Activated B cell treated with CpG ODN at 0.5 μM for 24 hours (primary cell): ENCODE measurements at regions not wholly inside any gene's neighbourhood (a gene's known extent, or its start where the extent isn't known, plus 50 kb on each side); places are given as distances from the start of the nearest gene placed in this dataset.

Source experiments
- ATAC-seq: fragments of 200-7000 bp; cut with Tn5 transposase; one replicate; pipeline ENCODE4 v1.10.0; 2021; ENCODE audit warnings: low read depth, mild to moderate bottlenecking, moderate library complexity
- CTCF ChIA-PET: fragments of 350-600 bp; sonication (Branson Sonifier 250); formaldehyde crosslinking; loops from one replicate; lab custom pipeline; 2021; ENCODE audit warnings: antibody characterized with exemption; lab: Charles Lee
- POLR2A ChIA-PET: fragments of 350-600 bp; sonication (Branson Sonifier 250); formaldehyde crosslinking; loops from one replicate; lab custom pipeline; 2021; ENCODE audit warnings: antibody characterized with exemption; lab: Charles Lee
- DNase-seq: peaks from one replicate; pipeline ENCODE4 v3.0.0; 2022
- H3K27ac Mint-ChIP-seq: one replicate; pipeline ENCODE4 v1.8.0; 2020; ENCODE audit warnings: mixed read lengths
- H3K27me3 Mint-ChIP-seq: one replicate; pipeline ENCODE4 v1.8.0; 2021; ENCODE audit warnings: mixed read lengths
- H3K36me3 Mint-ChIP-seq: one replicate; pipeline ENCODE4 v1.8.0; 2021; ENCODE audit warnings: low read depth, mixed read lengths
- H3K4me1 Mint-ChIP-seq: one replicate; pipeline ENCODE4 v1.8.0; 2021; ENCODE audit warnings: mixed read lengths
- H3K4me3 Mint-ChIP-seq: one replicate; pipeline ENCODE4 v1.8.0; 2020; ENCODE audit warnings: mild to moderate bottlenecking, mixed read lengths
- H3K9me3 Mint-ChIP-seq: one replicate; pipeline ENCODE4 v1.8.0; 2020; ENCODE audit warnings: mixed read lengths
- CTCF ChIP-seq: fragments of 200-600 bp; IDR thresholded peaks from one replicate; pipeline ENCODE4 v1.8.0; 2022; ENCODE audit warnings: antibody characterized with exemption, mild to moderate bottlenecking
- intact Hi-C: fragments of 100-400 bp; cut with micrococcal nuclease; formaldehyde crosslinking; loops from one replicate; pipeline ENCODE4 v1.15.1; 2024

GRCh38 chr6:105978974-105979373 is 107.2 kb upstream of the PRDM1 start:
- POLR2A ChIA-PET = no interaction called here
- DNase-seq (no peak), ATAC-seq (no peak)
- Mint-ChIP-seq H3K36me3 (peaks cover 2% of the 10 kb centered on the region), H3K27ac (no peak overlapping the region), H3K9me3 (no peaks in the 10 kb centered on the region), H3K27me3 (peaks cover 37% of the 10 kb centered on the region), H3K4me3 (no peak overlapping the region), H3K4me1 (peaks cover 9% of the 10 kb centered on the region)
- no peak for TF ChIP-seq CTCF
- CTCF ChIA-PET = no interaction called here
- intact Hi-C loops = no loop called here

- intact Hi-C loops = no loop called here
- no peak for TF ChIP-seq CTCF
- ChIA-PET POLR2A (no interaction called here), CTCF (no interaction called here)
- no peak overlapping the region for H3K27ac Mint-ChIP-seq
- H3K4me1 Mint-ChIP-seq = peaks cover 9% of the 10 kb centered on the region
- H3K27me3 Mint-ChIP-seq = peaks cover 39% of the 10 kb centered on the region
- peaks cover 7% of the 10 kb centered on the region for H3K9me3 Mint-ChIP-seq
- peaks cover 9% of the 10 kb centered on the region for H3K36me3 Mint-ChIP-seq
- H3K4me3 Mint-ChIP-seq = no peak overlapping the region
- ATAC-seq (no peak), DNase-seq (no peak)
These were observed 108.1 kb upstream of the PRDM1 start for GRCh38 chr6:105977934-105978504.

GRCh38 chr6:105974986-105975385 is 111.2 kb upstream of the PRDM1 start:
- ATAC-seq = no peak
- no peak for DNase-seq
- H3K36me3 Mint-ChIP-seq = peaks cover 13% of the 10 kb centered on the region
- H3K27ac Mint-ChIP-seq = no peak overlapping the region
- ChIA-PET CTCF (no interaction called here), POLR2A (no interaction called here)
- TF ChIP-seq CTCF = no peak
- H3K27me3 Mint-ChIP-seq = peaks cover 34% of the 10 kb centered on the region
- no peak overlapping the region for H3K4me3 Mint-ChIP-seq
- intact Hi-C loops = no loop called here
- H3K9me3 Mint-ChIP-seq = peaks cover 18% of the 10 kb centered on the region
- no peaks in the 10 kb centered on the region for H3K4me1 Mint-ChIP-seq

- Mint-ChIP-seq H3K9me3 (peaks cover 24% of the 10 kb centered on the region), H3K4me1 (no peaks in the 10 kb centered on the region), H3K36me3 (peaks cover 13% of the 10 kb centered on the region), H3K27me3 (peaks cover 24% of the 10 kb centered on the region), H3K27ac (no peak overlapping the region), H3K4me3 (no peak overlapping the region)
- POLR2A ChIA-PET = no interaction called here
- DNase-seq (no peak), ATAC-seq (no peak)
- TF ChIP-seq CTCF = no peak
- CTCF ChIA-PET = no interaction called here
- intact Hi-C loops = no loop called here
These were observed 113.7 kb upstream of the PRDM1 start for GRCh38 chr6:105972440-105972839.

GRCh38 chr6:105968603-105969333 is 117.4 kb upstream of the PRDM1 start:
- intact Hi-C loops = no loop called here
- H3K36me3 Mint-ChIP-seq = peaks cover 13% of the 10 kb centered on the region
- no peak for TF ChIP-seq CTCF
- peaks cover 18% of the 10 kb centered on the region for H3K27me3 Mint-ChIP-seq
- CTCF ChIA-PET = no interaction called here
- no peak overlapping the region for H3K4me3 Mint-ChIP-seq
- ATAC-seq = no peak
- POLR2A ChIA-PET = no interaction called here
- no peak for DNase-seq
- H3K9me3 Mint-ChIP-seq = peaks cover 24% of the 10 kb centered on the region
- H3K27ac Mint-ChIP-seq = no peak overlapping the region
- H3K4me1 Mint-ChIP-seq = no peaks in the 10 kb centered on the region
